ENCODE measurements at regions not wholly inside any gene's neighbourhood (a gene's known extent, or its start where the extent isn't known, plus 50 kb on each side); places are given as distances from the start of the nearest gene placed in this dataset.

GRCh38 chr13:105442949-105443699 lies 1092.3 kb downstream of the EFNB2 start:
- H3K79me2 ChIP-seq (ENCODE audit: control insufficient read depth, low read length) = no peaks in the 10 kb centered on the region
- H3K4me3 ChIP-seq (ENCODE audit: low read length) = no peak overlapping the region
- H3K27ac ChIP-seq (ENCODE audit: low read depth, low read length) = no peak overlapping the region
- H3K4me2 ChIP-seq (ENCODE audit: low read length) = no peak overlapping the region
- TF ChIP-seq CTCF (IDR thresholded peaks at IDR 0.05; ENCODE audit: low read depth, low read length, poor library complexity, severe bottlenecking) (no peak), EZH2phosphoT487 (IDR thresholded peaks at IDR 0.05; ENCODE audit: borderline replicate concordance, low read length) (no peak)
- H3K36me3 ChIP-seq (ENCODE audit: control insufficient read depth, low read length) = no peaks in the 10 kb centered on the region
- no peaks in the 10 kb centered on the region for H3K4me1 ChIP-seq (ENCODE audit: control insufficient read depth, low read length)
- H4K20me1 ChIP-seq (ENCODE audit: control insufficient read depth, insufficient read depth, low read depth, low read length) = no peaks in the 10 kb centered on the region
- no peaks in the 10 kb centered on the region for H3K9me3 ChIP-seq (ENCODE audit: control insufficient read depth, insufficient read depth, low read length)
- H3K27me3 ChIP-seq (ENCODE audit: control insufficient read depth, low read length) = no peaks in the 10 kb centered on the region
- no peaks in the 10 kb centered on the region for H3K9me2 ChIP-seq (replicated peaks; ENCODE audit: control insufficient read depth, low read length)
- no peaks in the 10 kb centered on the region for H3F3A ChIP-seq (ENCODE audit: control insufficient read depth, insufficient read depth)

GRCh38 chr13:105442040-105442439 lies 1093.4 kb downstream of the EFNB2 start:
- no peak overlapping the region for H3K27ac ChIP-seq (ENCODE audit: low read depth, low read length)

GRCh38 chr13:105441051-105441750 lies 1094.3 kb downstream of the EFNB2 start:
- no peaks in the 10 kb centered on the region for H3K9me3 ChIP-seq (ENCODE audit: control insufficient read depth, insufficient read depth, low read length)
- H3K4me2 ChIP-seq (ENCODE audit: low read length) = no peak overlapping the region
- no peaks in the 10 kb centered on the region for H3K79me2 ChIP-seq (ENCODE audit: control insufficient read depth, low read length)
- H3K9me2 ChIP-seq (replicated peaks; ENCODE audit: control insufficient read depth, low read length) = no peaks in the 10 kb centered on the region
- H3K27me3 ChIP-seq (ENCODE audit: control insufficient read depth, low read length) = no peaks in the 10 kb centered on the region
- H3K36me3 ChIP-seq (ENCODE audit: control insufficient read depth, low read length) = no peaks in the 10 kb centered on the region
- H3K4me1 ChIP-seq (ENCODE audit: control insufficient read depth, low read length) = no peaks in the 10 kb centered on the region
- H4K20me1 ChIP-seq (ENCODE audit: control insufficient read depth, insufficient read depth, low read depth, low read length) = no peaks in the 10 kb centered on the region
- no peak for TF ChIP-seq CTCF (IDR thresholded peaks at IDR 0.05; ENCODE audit: low read depth, low read length, poor library complexity, severe bottlenecking)
- TF ChIP-seq EZH2phosphoT487 (IDR thresholded peaks at IDR 0.05; ENCODE audit: borderline replicate concordance, low read length) = no peak
- no peaks in the 10 kb centered on the region for H3F3A ChIP-seq (ENCODE audit: control insufficient read depth, insufficient read depth)
- H3K4me3 ChIP-seq (ENCODE audit: low read length) = no peak overlapping the region
- H3K27ac ChIP-seq (ENCODE audit: low read depth, low read length) = no peak overlapping the region

More at GRCh38 chr13:105442040-105442439, 1093.4 kb downstream of the EFNB2 start:
- TF ChIP-seq CTCF (IDR thresholded peaks at IDR 0.05; ENCODE audit: low read depth, low read length, poor library complexity, severe bottlenecking) (no peak), EZH2phosphoT487 (IDR thresholded peaks at IDR 0.05; ENCODE audit: borderline replicate concordance, low read length) (no peak)
- Histone ChIP-seq H3K4me1 (ENCODE audit: control insufficient read depth, low read length) (no peaks in the 10 kb centered on the region), H3K4me3 (ENCODE audit: low read length) (no peak overlapping the region), H3K4me2 (ENCODE audit: low read length) (no peak overlapping the region), H3K9me3 (ENCODE audit: control insufficient read depth, insufficient read depth, low read length) (no peaks in the 10 kb centered on the region), H3F3A (ENCODE audit: control insufficient read depth, insufficient read depth) (no peaks in the 10 kb centered on the region), H4K20me1 (ENCODE audit: control insufficient read depth, insufficient read depth, low read depth, low read length) (no peaks in the 10 kb centered on the region), H3K79me2 (ENCODE audit: control insufficient read depth, low read length) (no peaks in the 10 kb centered on the region), H3K9me2 (replicated peaks; ENCODE audit: control insufficient read depth, low read length) (no peaks in the 10 kb centered on the region), H3K36me3 (ENCODE audit: control insufficient read depth, low read length) (no peaks in the 10 kb centered on the region), H3K27me3 (ENCODE audit: control insufficient read depth, low read length) (no peaks in the 10 kb centered on the region)
